ENCODE measurements at regions not wholly inside any gene's neighbourhood (a gene's known extent, or its start where the extent isn't known, plus 50 kb on each side); places are given as distances from the start of the nearest gene placed in this dataset.

DNA sequence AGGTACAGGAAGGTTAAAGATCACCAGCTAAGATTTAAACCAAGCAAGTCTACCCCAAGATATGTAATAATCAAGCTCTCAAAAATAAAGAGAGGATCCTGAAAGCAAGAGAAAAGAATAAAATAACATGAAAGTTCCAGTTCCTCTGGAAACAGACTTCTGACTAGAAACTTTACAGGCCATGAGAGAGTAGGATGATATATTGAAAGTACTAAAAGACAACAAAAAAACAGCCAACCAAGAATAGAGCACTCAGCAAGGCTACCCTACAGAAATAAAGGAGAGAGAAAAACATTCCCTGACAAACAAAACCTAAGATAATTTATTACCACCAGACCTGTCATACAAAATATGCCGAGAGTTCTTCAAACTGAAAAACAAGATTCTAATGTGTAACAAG lies 450.5 kb downstream of the ARAP2 start:
- DNase-seq (no peak), ATAC-seq (no peak)
- no peak overlapping the region for H3K27ac ChIP-seq
- H3K4me3 ChIP-seq, result no peak overlapping the region
- no peaks in the 10 kb centered on the region for H3K27me3 ChIP-seq
- TF ChIP-seq, protein P1, sequence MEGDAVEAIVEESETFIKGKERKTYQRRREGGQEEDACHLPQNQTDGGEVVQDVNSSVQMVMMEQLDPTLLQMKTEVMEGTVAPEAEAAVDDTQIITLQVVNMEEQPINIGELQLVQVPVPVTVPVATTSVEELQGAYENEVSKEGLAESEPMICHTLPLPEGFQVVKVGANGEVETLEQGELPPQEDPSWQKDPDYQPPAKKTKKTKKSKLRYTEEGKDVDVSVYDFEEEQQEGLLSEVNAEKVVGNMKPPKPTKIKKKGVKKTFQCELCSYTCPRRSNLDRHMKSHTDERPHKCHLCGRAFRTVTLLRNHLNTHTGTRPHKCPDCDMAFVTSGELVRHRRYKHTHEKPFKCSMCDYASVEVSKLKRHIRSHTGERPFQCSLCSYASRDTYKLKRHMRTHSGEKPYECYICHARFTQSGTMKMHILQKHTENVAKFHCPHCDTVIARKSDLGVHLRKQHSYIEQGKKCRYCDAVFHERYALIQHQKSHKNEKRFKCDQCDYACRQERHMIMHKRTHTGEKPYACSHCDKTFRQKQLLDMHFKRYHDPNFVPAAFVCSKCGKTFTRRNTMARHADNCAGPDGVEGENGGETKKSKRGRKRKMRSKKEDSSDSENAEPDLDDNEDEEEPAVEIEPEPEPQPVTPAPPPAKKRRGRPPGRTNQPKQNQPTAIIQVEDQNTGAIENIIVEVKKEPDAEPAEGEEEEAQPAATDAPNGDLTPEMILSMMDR (IDR thresholded peaks at IDR 0.05), result no peak
- intact Hi-C loops (cut with DNase I), result no loop called here
- no peaks in the 10 kb centered on the region for H3K4me1 ChIP-seq
- H3K36me3 ChIP-seq, result no peaks in the 10 kb centered on the region
- WGBS, 2 donors, result 88 to 94% methylated on average over 1 of the region's 1 CpG
- peaks cover 0 to 30% (median 14%) of the 10 kb centered on the region in 11 donors for H3K9me3 ChIP-seq

DNA sequence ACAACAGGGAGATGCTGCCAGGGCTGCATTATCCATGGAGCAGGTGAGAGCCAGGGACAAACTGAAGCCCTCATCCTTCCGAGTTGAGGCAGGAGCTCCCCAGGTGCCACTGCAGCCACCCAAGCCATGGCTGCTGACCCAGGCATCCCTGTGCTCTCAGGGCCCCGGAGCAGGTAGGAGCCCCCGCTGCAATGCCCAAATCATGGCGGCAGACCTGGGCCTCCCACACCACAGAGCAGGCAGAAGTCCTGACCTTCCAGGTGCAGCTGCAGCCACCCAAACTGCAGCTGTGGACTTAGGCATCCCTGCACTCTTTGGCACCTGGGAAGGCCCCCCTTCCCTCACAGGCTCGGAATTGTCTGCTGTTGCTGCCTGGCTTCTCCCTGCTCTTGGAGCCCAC lies 443.6 kb downstream of the ARAP2 start:
- DNase-seq, result no peak

DNA sequence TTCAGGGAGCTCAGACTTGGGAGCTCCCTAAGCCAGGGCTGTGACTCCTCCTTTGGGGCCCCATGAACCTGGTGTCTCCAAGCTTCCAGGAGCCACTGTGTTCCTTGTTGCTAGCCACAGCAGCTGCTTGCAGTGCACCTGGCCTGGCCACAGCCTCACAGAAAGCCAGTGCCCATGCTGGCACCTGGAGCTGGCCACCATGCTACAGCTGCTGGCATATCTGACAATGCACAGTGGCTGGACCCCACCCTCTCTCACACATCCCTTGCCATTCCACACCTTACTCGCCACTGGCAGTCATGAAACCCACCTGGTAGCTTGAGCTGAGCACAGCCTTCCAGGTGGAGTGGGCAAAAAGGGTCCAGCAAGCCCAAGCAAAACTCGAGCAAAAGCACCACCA lies 441.7 kb downstream of the ARAP2 start:
- no peaks in the 10 kb centered on the region for H3K4me1 ChIP-seq
- ATAC-seq, result no peak
- DNase-seq, result no peak
- no peak overlapping the region for H3K27ac ChIP-seq
- TF ChIP-seq, protein P1 (IDR thresholded peaks at IDR 0.05), result no peak
- H3K9me3 ChIP-seq, result peaks cover 0 to 4% (median 0%) of the 10 kb centered on the region in 11 donors
- H3K27me3 ChIP-seq, result no peaks in the 10 kb centered on the region
- intact Hi-C loops (cut with DNase I), result no loop called here
- no peak overlapping the region for H3K4me3 ChIP-seq
- WGBS, 2 donors, result 71 to 74% methylated on average over 2 of the region's 2 CpGs
- H3K36me3 ChIP-seq, result no peaks in the 10 kb centered on the region

More for the DNA sequence above, 443.6 kb downstream of the ARAP2 start:
- Histone ChIP-seq H3K4me1 (no peaks in the 10 kb centered on the region), H3K27ac (no peak overlapping the region), H3K36me3 (no peaks in the 10 kb centered on the region), H3K9me3 (peaks cover 0 to 24% (median 9%) of the 10 kb centered on the region in 11 donors), H3K27me3 (no peaks in the 10 kb centered on the region), H3K4me3 (no peak overlapping the region)
- intact Hi-C loops (cut with DNase I), result no loop called here
- WGBS, 2 donors, result 90 to 91% methylated on average over 5 of the region's 5 CpGs
- TF ChIP-seq, protein P1 (IDR thresholded peaks at IDR 0.05), result no peak
- ATAC-seq, result no peak

DNA sequence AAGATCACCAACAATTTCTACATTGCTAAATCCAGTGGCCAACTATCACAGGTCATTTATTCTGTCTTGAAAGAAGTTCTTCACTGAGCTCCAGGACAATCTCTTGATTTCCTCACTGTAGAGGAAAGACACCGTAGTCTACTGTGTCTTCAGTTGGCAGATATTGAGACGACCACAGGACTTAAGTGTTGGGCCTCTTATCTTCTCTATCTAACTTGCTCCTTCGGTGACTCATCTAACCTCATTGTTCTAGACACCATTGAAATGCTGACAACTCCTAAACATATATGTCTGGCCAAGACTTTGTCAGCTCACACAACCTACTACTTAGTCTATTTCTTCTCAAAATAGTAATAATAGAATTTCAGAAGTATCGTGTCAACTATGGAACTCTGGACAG lies 425.8 kb downstream of the ARAP2 start:
- no peaks in the 10 kb centered on the region for H3K4me1 ChIP-seq
- 73 to 74% methylated on average over 4 of the region's 4 CpGs for WGBS, 2 donors
- H3K9me3 ChIP-seq, result peaks cover 0 to 3% (median 0%) of the 10 kb centered on the region in 11 donors
- H3K36me3 ChIP-seq, result no peaks in the 10 kb centered on the region
- ATAC-seq, result no peak
- TF ChIP-seq, protein P1 (IDR thresholded peaks at IDR 0.05), result no peak
- no peak overlapping the region for H3K27ac ChIP-seq
- no peaks in the 10 kb centered on the region for H3K27me3 ChIP-seq
- H3K4me3 ChIP-seq, result no peak overlapping the region
- DNase-seq, result no peak
- intact Hi-C loops (cut with DNase I), result no loop called here
